SU-DHL-6 (cell line): ENCODE measurements at regions not wholly inside any gene's neighbourhood (a gene's known extent, or its start where the extent isn't known, plus 50 kb on each side); places are given as distances from the start of the nearest gene placed in this dataset.

Experiments
- CTCF ChIP-seq: fragments of 200-600 bp; sonication (generic); IDR thresholded peaks from one replicate; pipeline ENCODE4 v1.5.1; 2017; ENCODE audit warnings: antibody characterized with exemption, mild to moderate bottlenecking, low read length, moderate library complexity; ENCODE audit not compliant: insufficient read depth, poor library complexity, severe bottlenecking
- EZH2phosphoT487 ChIP-seq: fragments of 200-600 bp; sonication (generic), shearing (Covaris generic); conservative IDR thresholded peaks from 2 replicates; pipeline ENCODE4 v1.6.1; 2018; ENCODE audit warnings: mild to moderate bottlenecking, antibody characterized with exemption, low read length, moderate library complexity, mixed read lengths

- TF ChIP-seq CTCF (no peak), EZH2phosphoT487 (no peak)
Observed at GRCh38 chr1:119293797-119294196, 74.8 kb upstream of the HAO2 start.
